ENCODE measurements at regions not wholly inside any gene's neighbourhood (a gene's known extent, or its start where the extent isn't known, plus 50 kb on each side); places are given as distances from the start of the nearest gene placed in this dataset.

GRCh38 chr3:72319194-72320094 lies 528.8 kb downstream of the SHQ1 start:
- H3K27ac ChIP-seq (ENCODE audit: low read depth in 1 of 2, low read length in 2 of 2), result no peak overlapping the region
- no peaks in the 10 kb centered on the region for H3K4me1 ChIP-seq (ENCODE audit: control insufficient read depth in 1 of 2, insufficient read depth in 2 of 2, low read length in 2 of 2)
- no peak for DNase-seq
- intact Hi-C loops (cut with micrococcal nuclease), result no loop called here
- H3K4me3 ChIP-seq (replicated peaks in 1 of 3; ENCODE audit: low read depth in 2 of 3, low read length in 3 of 3), result no peak overlapping the region
- no peak overlapping the region for H2AFZ ChIP-seq (ENCODE audit: insufficient read depth, low read depth, low read length, poor library complexity, severe bottlenecking)
- no peak for TF ChIP-seq CTCF (IDR thresholded peaks at IDR 0.05)
- no peak overlapping the region for H3K4me2 ChIP-seq (replicated peaks; ENCODE audit: extremely low read depth, low read length, poor library complexity, severe bottlenecking)
- H3K36me3 Mint-ChIP-seq, result no peaks in the 10 kb centered on the region
- H3K27me3 ChIP-seq (ENCODE audit: control insufficient read depth in 2 of 2, insufficient read depth in 2 of 2, low read length in 2 of 2), result no peaks in the 10 kb centered on the region
- H4K20me1 ChIP-seq (ENCODE audit: insufficient read depth, low read length), result no peaks in the 10 kb centered on the region
- H3K9me3 Mint-ChIP-seq, result no peaks in the 10 kb centered on the region
- H3K9ac ChIP-seq (ENCODE audit: insufficient read depth, low read length, poor library complexity, severe bottlenecking), result no peak overlapping the region
- H3K36me3 ChIP-seq (replicated peaks in 1 of 2; ENCODE audit: control insufficient read depth in 1 of 2, insufficient read depth in 2 of 2, low read length in 2 of 2), result no peaks in the 10 kb centered on the region
- H3K9me3 ChIP-seq (replicated peaks in 1 of 2; ENCODE audit: control insufficient read depth in 1 of 2, insufficient read depth in 1 of 2, low read length in 2 of 2), result no peaks in the 10 kb centered on the region
- no peak overlapping the region for H3K27ac Mint-ChIP-seq
- 100% methylated on average over 1 of the region's 6 CpGs for WGBS (ENCODE audit: insufficient coverage)
- H3K4me3 Mint-ChIP-seq, result no peak overlapping the region
- peaks cover 4% of the 10 kb centered on the region for H3K4me1 Mint-ChIP-seq
- H3K27me3 Mint-ChIP-seq (ENCODE audit: low read depth in 3 of 3), result peaks cover 0 to 6% (median 2%) of the 10 kb centered on the region in 3 donors
- H3K79me2 ChIP-seq (ENCODE audit: insufficient read depth, low read length), result no peaks in the 10 kb centered on the region

- Histone ChIP-seq H4K20me1 (ENCODE audit: insufficient read depth, low read length) (no peaks in the 10 kb centered on the region), H3K27ac (ENCODE audit: low read depth in 1 of 2, low read length in 2 of 2) (no peak overlapping the region), H3K79me2 (ENCODE audit: insufficient read depth, low read length) (no peaks in the 10 kb centered on the region), H3K9ac (ENCODE audit: insufficient read depth, low read length, poor library complexity, severe bottlenecking) (no peak overlapping the region), H3K4me2 (replicated peaks; ENCODE audit: extremely low read depth, low read length, poor library complexity, severe bottlenecking) (no peak overlapping the region), H2AFZ (ENCODE audit: insufficient read depth, low read depth, low read length, poor library complexity, severe bottlenecking) (no peak overlapping the region), H3K27me3 (ENCODE audit: control insufficient read depth in 2 of 2, insufficient read depth in 2 of 2, low read length in 2 of 2) (no peaks in the 10 kb centered on the region), H3K9me3 (replicated peaks in 1 of 2; ENCODE audit: control insufficient read depth in 1 of 2, insufficient read depth in 1 of 2, low read length in 2 of 2) (no peaks in the 10 kb centered on the region), H3K4me1 (ENCODE audit: control insufficient read depth in 1 of 2, insufficient read depth in 2 of 2, low read length in 2 of 2) (no peaks in the 10 kb centered on the region), H3K4me3 (replicated peaks in 1 of 3; ENCODE audit: low read depth in 2 of 3, low read length in 3 of 3) (no peak overlapping the region), H3K36me3 (replicated peaks in 1 of 2; ENCODE audit: control insufficient read depth in 1 of 2, insufficient read depth in 2 of 2, low read length in 2 of 2) (no peaks in the 10 kb centered on the region)
- H3K27me3 Mint-ChIP-seq (ENCODE audit: low read depth in 3 of 3), result peaks cover 0 to 6% (median 2%) of the 10 kb centered on the region in 3 donors
- H3K4me1 Mint-ChIP-seq, result peaks cover 4% of the 10 kb centered on the region
- intact Hi-C loops (cut with micrococcal nuclease), result no loop called here
- no peak for DNase-seq
- 72% methylated on average over 9 of the region's 12 CpGs for WGBS (ENCODE audit: insufficient coverage)
- no peaks in the 10 kb centered on the region for H3K36me3 Mint-ChIP-seq
- H3K9me3 Mint-ChIP-seq, result no peaks in the 10 kb centered on the region
- H3K4me3 Mint-ChIP-seq, result no peak overlapping the region
- TF ChIP-seq CTCF (IDR thresholded peaks at IDR 0.05), result no peak
- no peak overlapping the region for H3K27ac Mint-ChIP-seq
These were observed 529.6 kb downstream of the SHQ1 start for GRCh38 chr3:72318504-72319193.
